Erythroblast (primary cell): ENCODE measurements at regions not wholly inside any gene's neighbourhood (a gene's known extent, or its start where the extent isn't known, plus 50 kb on each side); places are given as distances from the start of the nearest gene placed in this dataset.

ENCODE experiments used
- DNase-seq, 2 experiments: peaks; one replicate each; lab custom pipeline; 2025; lab: John Stamatoyannopoulos, UW
- GATA1 ChIP-seq: IDR thresholded peaks from 2 replicates; pipeline ENCODE4 v1.6.1; 2011; ENCODE audit warnings: low read depth, mild to moderate bottlenecking, control low read depth, low read length, moderate library complexity
- POLR2A ChIP-seq: IDR thresholded peaks from 2 replicates; pipeline ENCODE4 v1.6.1; 2011; ENCODE audit warnings: mild to moderate bottlenecking, low read length

DNA sequence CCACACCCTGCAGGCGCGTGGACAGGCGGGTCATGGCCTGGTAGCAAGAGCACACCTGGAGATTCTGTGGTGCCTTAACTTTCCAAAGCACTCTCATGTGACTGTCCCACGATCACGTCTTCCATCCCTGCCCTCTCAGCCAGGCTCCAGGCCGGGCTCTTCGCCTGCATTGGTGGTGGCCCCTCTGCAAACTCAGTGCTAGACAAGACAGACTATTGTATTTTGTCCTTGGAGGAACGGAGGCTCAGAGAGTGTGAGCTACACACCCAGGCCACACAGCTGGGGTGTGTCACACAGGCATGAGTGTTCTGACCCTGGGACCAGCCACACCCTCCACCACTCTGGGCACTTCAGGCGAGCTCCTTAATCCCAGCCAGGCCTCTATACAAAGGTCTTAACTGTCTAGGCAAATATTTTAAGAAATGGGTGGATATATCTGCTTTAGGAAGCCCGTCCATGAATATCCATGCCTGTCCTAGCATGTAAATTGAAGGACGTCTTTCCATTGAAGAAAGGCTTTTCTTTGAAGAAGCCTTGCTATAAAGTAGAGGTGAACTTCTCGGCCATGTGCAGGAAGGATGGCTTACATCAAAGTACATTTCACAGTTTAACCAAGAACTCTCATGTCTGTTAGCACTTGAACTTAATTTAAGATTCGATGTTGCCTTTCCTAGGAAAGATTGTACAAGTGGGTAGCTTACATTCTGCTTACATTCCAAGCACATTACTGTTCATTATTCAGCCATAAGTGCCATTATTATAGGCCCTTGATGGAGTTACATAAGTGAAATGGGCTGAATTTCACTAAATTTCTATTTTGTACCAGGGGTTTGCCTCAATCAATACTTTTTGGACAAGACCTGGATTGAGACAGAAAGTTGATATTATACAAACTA lies 263.9 kb downstream of the DLL1 start:
- TF ChIP-seq POLR2A (no peak), GATA1 (no peak)
- DNase-seq = no peak

DNA sequence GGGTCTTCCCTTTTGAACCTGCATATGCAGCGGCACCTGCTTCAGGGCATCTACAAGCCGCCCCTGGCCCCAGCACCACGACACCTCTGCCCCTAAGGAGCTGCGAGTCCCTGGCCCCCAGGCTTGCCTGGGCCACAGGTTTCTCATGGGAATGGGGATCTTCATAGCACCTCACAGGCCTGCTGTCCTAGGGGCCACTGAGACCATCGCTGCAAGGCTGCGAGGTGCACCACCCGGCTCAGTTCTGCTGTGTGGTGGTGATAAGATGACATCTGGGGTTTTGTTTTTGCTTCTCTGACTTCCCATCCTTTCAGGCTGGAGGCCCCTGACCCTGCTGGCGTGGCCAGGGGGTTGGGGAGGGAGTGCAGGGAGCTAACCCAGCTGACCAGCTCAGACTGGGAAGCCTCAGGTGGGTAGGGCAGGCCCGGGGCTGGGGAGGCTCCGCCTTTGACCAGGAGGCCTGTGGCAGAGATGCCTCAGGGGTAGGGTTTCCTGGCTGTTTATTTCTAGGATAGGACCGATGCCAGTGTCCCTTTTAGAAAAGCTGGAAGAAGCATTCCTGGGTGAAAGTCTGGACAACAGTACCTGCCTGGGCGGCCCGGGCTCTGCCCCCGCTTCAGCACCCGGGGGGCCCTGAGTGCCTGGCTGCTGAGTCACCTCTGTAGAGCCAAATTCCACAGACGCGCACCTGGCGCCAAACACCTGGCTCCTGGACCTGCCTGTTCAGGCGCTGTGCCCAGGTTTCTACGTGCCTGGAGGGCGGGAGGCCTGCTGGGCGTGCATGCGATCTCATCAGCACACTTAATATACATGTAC lies 264.7 kb downstream of the DLL1 start:
- TF ChIP-seq GATA1 = no peak
- TF ChIP-seq POLR2A = no peak
- DNase-seq = peak in 1 of 2 experiments; percentile 10

DNA sequence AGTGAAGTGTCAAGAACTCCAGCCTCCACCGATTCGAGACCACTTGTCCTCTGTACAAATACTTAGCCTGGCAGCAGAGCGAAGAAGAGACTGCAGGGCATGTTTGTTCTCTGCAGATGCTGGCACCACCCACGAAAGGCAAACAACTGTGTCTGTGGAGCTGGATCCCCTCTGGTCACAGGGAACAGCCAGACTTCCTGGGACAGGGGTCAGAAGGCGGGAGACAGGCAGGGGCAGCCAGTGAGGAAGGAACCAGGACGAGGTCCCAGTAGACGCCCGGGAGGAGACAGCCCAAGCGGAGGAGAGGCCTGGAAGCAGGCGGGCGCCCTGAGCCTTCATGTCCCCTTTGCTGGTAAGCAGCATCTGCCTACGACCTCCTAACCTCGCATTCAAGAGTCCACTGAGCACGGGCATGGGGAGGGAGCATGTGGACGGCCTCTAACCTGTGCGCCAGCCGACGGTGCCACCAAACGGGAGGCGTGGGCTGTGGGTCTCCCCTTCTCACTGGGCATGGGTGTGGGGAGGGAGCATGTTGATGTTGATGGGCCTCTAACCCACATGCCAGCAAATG lies 265.5 kb downstream of the DLL1 start:
- DNase-seq = no peak
- no peak for TF ChIP-seq GATA1
- no peak for TF ChIP-seq POLR2A

DNA sequence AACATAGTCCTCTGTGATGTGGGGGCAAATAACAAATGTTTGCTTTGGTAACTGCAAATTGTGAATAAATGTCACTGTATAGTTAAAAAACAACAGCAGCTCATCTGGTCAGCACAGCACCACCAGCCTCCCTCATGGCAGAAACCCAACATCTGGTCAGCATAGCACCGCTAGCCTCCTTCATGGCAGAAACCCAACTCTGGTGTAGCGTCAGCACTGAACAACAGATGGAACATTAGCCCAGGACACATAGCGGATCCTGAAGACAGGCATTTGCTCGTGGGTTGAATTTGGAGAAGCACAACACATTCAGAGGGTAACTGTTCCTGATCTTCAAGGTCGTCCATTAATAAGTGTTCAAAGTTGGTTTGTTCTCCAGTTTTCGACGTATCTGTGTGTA lies 265.9 kb downstream of the DLL1 start:
- no peak for DNase-seq
- TF ChIP-seq POLR2A = no peak
- no peak for TF ChIP-seq GATA1

DNA sequence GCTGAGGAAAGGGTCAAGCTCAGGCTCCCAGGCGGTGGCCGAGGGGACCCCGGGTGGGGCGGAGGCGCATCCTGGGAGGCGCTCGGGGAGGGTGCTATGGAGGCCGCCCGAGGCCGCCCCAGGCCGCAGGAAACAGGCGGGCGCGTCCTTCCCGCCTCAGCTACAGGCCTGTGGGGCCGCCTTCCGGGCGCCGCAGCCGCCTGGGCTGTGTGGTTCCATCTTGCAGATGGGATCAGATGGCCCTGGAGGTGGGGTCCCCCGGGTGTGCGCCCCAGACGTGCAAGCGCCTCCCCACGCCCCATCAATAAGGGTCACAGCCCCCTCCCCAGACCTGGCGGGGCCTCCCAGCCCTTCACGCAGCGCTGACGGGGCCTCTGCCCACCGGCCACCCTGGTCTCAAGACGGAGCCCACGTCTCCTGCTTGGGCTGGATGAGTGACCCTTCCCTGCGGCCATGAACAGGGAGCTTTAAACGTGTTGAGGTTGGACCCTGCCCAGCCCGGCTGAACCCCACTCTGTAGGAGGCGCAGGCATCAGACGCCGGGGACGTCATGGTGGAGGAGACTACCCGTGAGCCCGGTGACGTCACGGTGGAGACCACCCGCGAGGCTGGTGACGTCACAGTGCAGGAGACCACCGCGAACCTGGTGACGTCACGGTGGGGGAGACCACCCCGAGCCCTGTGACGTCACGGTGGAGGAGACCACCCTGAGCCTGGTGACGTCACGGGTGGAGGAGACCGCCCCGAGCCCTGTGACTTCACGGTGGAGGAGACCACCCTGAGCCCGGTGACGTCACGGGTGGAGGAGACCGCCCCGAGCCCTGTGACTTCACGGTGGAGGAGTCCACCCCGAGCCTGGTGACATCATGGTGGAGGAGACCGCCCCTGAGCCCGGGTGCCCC lies 267.0 kb downstream of the DLL1 start:
- TF ChIP-seq POLR2A (no peak), GATA1 (no peak)
- no peak for DNase-seq

DNA sequence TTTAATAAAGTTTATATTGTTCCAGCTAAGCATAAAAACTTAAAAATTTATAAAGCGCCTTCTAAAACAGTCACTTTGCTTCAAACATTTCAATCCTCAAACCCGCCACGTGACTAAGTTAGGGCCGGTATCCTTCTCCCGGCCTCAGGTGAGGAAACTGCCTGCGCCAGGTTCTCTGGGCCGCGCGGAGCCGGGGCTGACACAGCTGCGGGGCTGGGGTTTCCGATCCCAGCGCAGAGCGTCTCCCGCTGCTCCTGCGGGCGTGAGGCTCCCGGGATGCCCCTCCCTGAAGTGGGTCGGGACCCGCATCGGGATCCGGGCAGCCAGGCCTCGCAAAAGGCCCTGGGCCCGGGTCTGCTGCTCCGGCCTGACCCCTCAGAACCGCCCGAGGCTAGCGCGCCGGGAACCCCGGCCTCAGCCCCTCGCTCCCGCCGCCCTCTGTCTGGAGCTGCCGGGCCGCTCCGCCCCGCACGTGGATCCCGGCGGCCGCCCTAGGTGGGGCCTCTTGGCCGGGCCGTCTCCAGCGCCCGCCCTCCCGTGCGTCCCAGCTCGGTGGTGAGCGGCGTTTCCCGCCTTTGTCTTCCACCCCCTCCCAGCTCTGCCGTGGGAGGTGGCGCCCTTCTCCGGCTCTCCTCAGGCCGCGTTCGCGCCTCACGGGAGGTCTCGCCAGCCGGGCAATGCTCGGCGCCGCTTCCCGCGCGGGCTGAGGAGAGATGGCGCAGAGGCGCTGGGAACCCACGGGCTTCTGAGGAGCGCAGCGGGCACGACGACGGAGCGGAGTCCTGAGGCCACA lies 267.9 kb downstream of the DLL1 start:
- no peak for DNase-seq
- TF ChIP-seq GATA1 (no peak), POLR2A (no peak)

DNA sequence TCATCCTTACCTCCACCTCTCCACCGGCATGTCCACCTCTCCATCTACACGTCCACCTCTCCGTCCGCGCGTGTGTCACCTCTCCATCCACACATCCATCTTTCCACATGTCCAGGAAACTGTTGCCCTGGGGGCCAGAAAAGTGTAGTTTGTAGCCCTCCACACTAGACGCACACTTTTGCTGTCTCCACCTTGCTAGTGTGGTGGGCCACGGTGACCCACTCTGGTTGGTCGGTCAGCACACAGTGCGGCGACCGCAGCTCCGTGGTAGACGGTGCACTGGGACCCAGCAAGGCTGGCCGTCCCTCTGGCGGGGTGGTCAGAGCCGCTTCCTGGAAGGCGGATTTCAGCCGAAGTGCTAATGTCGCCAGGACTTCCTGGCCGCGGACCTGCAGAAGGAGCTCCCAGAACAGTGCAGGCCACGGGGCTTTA lies 268.6 kb downstream of the DLL1 start:
- no peak for DNase-seq
- TF ChIP-seq GATA1 = no peak
- no peak for TF ChIP-seq POLR2A

DNA sequence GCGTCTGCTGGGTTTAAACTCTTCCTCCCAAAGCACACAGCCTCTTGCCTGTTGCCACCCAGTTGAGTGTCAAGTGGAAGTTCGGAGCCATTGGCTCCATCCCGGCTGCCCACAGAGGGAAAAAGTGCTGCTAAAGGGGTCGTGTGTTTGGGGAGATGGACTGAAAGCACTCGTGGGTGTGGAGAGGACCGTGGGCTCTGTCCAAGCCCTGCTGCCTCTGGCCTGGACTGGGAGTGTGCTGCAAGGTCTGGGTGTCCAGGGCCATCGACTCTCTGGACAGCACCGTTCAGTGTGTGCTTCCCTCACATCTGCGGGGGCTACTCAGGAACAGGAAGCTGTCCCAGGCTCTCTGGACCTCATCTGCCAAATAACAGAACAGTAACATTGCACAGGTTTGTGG lies 269.3 kb downstream of the DLL1 start:
- DNase-seq = no peak
- no peak for TF ChIP-seq POLR2A
- no peak for TF ChIP-seq GATA1

DNA sequence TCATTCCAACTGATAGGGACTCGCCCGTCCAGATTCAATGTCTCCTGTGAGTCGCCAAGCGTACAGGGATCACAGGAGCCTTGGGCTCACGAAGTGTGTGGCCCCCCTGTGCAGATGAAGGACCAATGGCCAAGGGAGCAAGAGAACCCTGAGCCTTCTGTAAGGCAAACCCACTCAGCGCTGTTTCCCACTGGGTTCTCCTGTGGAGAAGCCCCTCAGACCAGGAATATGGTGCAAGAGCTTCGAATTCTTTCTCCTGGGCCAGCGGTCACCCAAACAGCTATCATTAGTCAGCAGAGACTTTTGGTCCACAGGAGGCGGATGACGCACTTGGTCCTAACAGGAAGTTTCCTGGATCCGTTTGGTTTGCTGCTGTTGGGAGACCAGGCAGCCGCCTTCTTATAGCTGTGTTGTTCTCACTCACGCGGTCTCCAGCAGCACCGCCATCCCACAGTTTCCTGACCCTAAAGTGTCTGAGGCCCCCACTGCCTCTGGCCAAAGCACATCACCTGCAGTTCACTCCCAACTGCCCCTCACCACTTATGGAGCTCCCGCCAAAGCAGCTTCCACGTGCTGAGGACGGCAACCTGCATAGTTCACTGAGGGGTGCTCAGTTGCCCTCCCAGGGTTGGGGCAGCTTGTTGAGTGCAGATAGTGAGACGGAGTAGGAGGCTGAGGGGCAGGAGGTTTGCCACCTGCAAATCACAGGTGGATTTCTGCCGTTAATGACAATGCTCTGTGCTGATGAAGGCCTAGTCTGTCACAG lies 268.6 kb downstream of the ERMARD start:
- TF ChIP-seq GATA1 (no peak), POLR2A (no peak)
- no peak for DNase-seq

DNA sequence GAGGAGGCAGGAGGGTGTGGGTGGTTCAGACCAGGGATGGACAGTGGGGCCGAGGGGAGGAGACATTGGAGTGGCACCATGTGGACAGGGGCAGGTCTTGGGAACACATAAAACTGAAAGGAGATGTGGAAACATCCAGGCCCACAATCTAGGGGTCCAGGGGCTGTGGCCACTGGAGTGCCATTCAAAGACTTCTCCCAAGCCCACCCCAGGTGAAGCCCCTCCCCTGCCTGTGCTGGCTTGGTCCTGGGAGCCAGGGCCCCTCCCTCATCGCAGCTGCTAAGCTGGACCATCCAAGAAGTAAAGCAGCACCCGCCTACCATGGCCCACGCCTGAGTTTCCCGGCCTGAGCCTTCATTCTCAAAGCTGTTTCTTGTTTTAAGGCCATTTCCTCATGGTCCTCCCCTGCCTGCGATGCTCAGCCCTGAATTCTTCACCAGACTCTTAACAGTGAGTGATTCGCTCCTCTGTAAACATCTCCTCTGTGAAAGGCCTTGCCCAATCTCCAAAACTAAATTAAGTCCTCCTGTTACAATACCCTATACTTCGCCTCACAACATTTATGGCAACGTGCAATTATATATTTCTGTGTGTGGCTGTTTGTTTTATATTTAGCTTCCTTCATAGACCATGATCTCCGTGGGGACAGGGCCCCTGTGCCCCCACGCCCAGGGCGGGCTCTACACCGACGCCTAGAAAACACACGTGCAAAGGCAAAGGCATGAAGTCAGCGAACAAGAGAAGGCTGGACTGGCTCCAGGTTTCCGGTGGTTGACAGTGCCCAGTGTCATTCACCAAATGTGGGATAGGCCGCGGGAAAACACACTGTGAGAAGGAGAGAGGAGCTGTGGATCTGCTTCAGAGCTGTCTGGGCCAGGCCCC lies 267.8 kb downstream of the ERMARD start:
- no peak for DNase-seq
- TF ChIP-seq POLR2A = no peak
- no peak for TF ChIP-seq GATA1
